ENCODE measurements at regions not wholly inside any gene's neighbourhood (a gene's known extent, or its start where the extent isn't known, plus 50 kb on each side); places are given as distances from the start of the nearest gene placed in this dataset.

- TF ChIP-seq EZH2 (IDR thresholded peaks at IDR 0.05; ENCODE audit: borderline replicate concordance, low read depth, low read length, poor library complexity, severe bottlenecking) (no peak), CTCF (conservative IDR thresholded peaks at IDR 0.05; ENCODE audit: low read depth, low read length) (no peak)
Observed at GRCh38 chr6:26269531-26270485, 95.2 kb upstream of the BTN3A2 start.

All from A673 (cell line).